Left renal cortex interstitium (tissue), 4 donors: ENCODE measurements at regions not wholly inside any gene's neighbourhood (a gene's known extent, or its start where the extent isn't known, plus 50 kb on each side); places are given as distances from the start of the nearest gene placed in this dataset.
A peak's percentile ranks its signal among the peaks of the same experiment; 100 is the strongest.

ENCODE experiments used
- DNase-seq, 4 donors: peaks; one replicate each; pipeline ENCODE4 v3.0.0-alpha.2; 2013; ENCODE audit warnings: low read depth in 4 of 4, low spot score in 2 of 4, missing footprints in 1 of 4

DNA sequence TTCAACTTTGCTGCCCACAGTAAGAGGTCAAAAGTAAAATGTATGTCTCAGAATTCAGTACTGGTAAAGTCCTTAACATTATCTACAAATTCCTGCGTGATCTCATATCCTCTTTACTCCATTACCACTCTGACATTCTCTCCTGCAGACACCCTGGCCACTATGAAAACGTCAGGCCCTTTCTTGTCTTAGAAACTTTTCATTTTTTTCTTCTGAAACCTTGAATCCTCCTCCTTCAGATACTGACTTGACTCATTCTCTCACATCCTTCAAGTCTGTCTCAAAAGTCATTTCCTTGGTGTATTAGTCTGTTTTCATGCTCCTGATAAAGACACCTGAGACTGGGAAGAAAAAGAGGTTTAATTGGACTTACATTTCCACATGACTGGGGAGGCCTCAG, 262.3 kb downstream of the POU4F1 start:
- no peak for DNase-seq

DNA sequence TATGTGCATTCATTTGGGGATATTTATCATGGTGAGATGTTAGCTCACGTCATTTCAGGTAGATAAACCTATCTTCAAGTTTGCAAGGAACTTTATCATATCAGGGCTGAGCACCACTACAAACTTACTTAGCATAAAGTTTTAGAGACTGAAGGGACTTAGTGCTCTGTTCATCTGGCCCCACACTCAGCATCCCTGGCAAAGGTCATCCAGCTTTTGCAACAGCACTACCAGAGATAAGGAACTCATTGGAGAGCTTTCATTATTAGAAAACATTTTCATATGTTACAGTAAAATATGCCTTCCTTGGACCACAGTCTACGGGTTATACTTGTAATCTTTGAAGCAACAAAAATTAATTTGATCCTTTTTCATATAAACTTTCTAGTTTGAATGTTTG, 263.4 kb downstream of the POU4F1 start:
- no peak for DNase-seq

DNA sequence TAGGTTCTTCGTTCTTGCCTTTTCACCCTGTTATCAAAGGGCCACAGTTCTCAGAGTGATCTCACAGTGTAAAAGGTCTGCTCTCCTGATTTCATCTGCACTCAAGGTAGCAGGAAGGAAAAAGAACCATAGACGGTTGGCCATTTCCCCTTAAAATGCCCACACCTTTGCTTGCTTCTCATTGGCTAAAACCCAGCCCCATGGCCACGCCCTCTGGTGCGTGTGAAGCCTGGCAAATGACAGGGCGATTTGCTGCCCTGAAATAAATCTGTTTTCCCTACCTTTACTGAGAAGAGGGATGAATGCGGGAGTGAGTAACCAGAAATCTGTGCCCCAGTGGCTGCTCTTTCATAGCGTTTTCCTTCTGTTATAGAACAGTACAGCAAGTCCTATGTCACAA, 269.3 kb downstream of the POU4F1 start:
- DNase-seq, result no peak

DNA sequence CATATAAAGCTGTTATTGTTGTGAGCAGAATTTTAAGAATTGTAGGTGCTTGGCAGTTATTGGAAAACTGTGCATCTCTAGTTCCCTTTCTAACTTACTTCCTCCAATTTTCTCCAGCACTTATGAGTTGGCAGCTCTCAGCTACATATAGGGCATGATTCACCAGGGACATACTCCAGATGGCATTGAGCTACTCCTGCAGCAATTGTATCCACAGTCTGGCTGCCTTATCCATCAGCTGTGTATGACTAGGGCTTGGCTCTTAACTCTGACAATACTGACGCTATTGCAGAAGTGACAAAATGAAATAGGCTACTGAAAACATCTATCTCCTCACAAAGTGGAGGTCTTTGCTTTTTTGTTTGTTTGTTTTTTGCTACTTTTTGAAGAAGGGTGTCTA, 276.7 kb downstream of the POU4F1 start:
- no peak for DNase-seq

DNA sequence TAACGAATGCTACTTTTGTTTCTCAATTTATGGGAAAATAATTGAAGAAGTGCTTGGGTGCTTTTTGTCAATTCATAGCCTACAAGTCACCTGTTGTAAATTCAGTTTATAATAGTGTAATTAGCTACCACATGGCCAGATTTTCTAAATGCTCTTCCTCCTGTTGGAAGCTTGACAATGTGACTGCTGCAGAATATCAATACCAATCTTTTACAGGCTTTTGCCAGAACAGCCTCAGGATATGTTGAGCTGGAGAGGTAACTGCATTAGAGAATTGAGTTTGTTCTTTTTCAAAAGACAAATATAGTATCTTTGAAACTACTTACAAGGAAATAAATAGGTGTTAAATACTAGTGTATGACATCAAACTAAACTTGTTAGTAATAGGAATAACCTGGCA, 277.8 kb downstream of the POU4F1 start:
- no peak for DNase-seq

DNA sequence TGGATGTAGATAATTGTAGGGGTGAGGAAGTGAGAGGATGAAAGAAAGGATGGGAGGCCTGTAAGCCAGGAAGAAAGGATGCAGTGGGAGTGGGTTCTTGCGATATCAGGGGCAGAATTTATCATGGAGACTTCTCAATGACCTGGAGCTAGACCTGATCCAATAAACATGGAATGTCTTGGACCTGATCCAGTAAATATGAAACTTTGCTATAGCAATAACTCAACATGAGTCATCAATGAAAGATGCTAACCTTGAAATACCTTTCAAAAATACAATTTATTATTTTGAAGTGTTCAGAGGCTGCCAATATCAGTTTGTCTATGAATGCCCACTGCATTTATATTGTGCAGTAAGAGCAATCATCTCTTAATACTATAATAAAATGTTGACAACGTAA, 279.5 kb downstream of the POU4F1 start:
- no peak for DNase-seq

DNA sequence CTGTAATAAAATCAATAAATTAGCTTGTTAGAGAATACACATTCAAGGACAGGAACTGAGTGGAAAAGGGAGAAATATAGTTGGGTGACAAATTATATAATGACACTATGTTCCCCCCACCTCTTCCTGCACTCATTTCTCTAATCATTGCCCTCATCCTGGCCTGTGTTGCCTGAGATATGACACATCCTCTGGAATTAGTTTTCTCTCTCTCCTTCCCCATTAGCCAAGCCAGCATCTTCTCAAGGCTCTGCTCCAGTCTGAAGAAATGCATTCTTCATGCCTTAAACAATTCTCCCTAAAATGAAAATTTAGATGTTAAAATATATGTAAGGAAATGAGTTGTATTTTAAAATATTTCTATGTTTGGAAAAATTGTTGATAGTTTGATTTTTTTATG, 280.3 kb downstream of the POU4F1 start:
- DNase-seq, result no peak

DNA sequence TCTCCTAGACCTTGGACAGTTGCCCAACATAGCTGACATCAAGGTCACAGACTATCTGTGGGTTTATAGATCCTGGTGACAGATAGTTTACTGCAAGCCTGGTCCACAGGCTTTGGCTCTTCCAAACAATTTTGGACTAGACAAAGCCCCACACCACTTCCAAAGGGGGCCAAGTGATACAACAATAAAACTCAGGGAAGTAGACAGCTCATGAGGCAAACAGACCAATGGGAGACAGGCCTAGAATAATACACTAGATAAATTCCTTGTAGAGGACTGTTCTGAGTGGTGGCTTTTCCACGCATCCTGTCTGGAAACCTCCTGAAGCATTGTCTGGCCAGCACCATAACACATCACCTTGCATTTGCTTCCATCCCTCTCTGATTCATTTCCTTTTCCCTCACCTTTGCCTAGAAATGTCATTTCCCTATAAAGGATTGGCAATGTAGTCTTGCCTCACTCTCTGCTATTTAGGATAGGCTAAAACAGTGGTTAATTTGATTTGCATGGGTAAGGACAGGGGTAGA, 284.2 kb downstream of the POU4F1 start:
- no peak for DNase-seq

DNA sequence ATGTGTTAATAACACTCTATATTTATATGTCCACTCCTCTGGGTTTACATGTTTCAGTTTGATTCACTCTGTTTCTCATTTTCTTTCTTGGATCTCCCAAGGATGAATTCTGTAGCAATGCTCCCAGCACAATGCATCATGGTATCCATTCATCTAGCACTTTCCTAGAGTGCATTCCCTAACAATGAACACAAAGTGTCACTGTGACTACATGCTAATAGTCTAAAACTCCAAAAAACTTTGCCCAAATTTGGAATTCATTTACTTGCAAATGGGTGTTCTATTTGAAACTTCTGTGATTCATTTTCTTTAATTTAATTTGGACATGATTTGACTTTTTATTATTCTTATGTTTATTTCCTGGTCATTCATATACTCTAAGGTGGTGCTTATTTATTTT, 286.3 kb downstream of the POU4F1 start:
- DNase-seq, result no peak

DNA sequence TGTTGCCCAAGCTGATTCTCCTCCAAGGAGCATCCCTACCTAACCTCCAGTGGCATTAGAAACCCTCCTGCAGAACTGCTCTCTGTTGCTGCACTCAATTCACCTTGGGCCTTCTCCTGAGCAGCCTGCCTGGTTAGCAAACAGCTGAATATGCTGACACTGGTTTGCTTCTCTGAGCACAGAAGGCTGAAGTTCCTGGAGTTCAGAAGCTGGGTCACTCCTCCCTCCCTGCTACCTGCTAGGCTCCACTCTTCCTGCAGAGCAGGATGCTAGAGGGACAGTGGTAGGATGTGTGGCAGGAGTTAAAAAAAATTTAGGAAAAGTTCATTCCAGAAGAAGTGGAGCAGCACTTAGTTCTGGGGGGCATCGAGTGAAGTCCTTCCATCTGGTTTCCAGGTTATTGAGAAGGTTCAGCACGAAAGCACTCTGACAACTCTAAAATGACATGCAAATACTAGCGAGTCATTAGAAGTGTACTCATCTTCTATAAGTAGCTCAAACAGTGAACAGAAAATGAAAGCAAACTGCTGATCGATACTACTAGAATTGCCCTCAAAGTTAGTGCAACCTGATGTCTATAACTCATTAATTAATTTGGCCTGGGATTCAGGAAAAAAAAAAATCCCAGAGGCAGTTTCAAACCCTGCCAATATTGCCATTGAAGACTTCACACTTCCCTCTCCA, 293.7 kb downstream of the POU4F1 start:
- DNase-seq, result no peak

DNA sequence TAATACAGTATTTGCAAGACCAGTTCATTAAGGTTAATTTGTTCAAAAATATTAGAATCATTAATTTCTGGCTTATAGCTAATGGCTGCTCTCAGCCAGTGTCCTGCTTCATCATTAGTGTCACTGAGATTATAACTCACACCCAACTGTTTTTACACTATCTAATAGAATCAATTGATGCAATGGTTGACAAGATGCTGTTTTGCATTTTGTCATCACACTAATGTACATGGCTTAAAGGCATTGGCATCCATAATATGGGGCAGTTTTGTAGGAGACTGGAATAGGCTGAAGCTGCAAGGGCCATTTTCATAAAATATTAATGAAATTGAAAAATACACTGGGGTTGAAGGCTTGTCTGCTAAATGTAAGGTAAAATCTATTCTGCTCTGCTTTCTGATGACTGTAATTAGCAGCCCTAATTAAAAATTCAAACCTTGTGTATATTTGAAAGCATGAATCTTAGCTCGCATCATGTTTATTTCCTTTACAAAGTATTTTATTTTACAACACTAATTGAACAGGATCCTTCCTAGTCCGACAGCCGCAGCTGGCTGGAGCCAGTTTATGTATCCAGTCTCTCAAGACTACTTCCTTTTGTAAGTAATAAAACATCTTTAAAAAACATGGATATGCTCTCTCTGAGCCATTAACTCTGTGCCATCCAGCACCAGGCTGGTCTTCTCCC, 296.7 kb downstream of the POU4F1 start:
- no peak for DNase-seq

DNA sequence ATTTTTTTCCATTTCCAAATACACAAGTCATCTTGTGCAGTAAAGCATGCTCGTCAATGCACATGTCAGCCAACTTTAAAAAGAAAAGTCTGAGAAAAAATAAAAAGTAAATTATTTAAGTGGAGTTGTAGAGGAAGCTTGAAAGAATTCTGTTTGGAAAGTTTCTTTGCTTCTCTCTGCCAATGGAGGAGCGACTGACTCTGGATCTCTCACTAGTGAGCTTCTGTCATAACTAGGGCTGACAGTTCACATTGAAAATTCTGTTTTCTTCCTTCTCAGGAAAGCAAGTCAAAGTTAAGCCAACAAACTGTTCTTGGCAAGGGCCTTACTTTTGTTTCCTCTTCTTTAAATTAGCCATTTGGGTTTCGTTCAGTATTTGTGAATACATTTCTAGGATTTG, 298.2 kb downstream of the POU4F1 start:
- DNase-seq, result no peak

DNA sequence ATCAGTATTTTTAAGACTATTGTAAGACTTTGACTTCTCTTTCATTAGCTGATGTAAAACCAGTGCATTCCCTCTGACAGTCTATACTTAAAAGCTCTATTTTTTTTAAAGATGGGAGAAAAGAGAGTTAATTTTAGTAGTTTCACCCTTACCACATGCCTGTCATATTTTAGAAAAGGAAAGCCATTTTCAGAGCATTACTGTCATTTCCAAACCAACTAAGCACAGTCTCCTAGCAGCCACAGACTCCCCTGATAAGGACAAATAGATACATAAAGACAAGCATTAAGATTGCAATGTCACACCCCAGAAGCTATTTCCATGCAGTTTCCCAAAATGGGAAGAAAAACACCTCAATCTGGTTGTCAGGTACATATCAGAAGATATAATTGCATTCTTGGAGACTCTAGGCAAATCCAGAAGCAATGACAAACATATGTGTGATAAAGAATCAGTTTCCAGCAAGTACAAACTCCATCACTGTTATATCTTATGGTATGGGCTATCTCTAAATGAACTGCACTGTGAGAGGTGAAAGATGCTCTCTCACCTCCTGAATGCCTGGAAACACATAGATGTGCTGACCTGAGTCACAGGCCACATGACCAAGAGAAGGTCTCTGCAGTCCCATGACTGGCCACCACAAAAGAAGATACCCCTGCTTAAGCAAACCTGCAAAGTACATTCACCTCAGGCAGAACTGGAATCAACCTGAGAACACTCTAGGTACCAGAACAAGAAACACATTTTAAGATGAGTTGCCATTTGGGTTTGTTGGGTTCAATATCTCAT, 303.3 kb downstream of the POU4F1 start:
- DNase-seq, result no peak

DNA sequence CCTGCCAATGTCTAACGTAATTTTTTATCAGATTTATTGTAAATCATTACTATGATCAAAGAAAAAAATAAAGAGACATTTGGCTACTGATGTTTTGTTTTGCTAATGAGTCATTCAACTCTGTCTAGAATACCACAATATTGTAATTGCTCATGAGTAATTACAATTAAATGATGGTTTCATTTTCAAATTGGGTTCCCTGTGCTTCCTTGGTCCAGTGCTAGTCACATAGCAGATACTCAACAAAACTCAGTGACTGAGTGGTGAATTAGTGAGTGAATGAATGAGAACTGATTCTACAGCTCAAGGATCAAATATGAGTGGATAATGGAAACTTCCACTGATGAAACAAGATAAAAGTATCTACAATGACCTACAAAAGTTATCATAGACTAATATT, 304.7 kb downstream of the POU4F1 start:
- DNase-seq, result no peak

DNA sequence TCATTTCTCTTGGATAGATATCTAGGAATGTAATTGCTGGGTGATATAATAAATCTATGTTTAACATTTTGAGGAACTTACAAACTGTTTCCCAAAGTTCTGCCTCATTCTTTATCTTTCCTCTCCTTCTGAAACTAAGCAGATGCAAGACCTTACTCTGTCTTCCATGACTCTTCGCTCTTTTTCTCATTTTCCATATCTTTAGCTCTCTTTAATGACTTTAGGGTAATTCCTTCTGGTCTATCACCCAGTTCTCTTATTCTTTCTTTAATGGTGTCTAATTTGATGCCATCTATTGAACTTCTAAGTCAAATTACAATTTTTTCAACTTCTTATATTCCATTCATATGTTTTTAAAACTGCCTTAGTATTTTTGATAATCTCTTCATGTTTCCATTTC, 316.6 kb downstream of the POU4F1 start:
- no peak for DNase-seq

DNA sequence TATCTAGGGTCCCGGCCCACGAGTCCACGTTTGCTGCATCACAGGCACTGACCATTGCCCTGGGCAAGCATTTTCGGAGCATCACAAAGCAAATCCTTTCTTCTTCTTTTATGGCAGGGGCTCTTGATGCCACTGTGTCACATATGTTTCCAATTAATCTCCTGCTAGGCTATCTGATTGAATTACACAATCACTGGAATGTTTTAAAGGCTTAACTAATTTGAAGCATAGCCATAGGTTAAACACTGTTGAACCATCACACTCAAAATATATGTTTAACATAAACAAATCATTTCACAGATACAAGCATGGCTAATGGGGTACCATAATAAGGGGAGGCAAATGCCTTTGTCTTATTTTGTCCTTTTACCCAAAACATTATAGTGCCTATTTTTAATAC, 338.3 kb downstream of the POU4F1 start:
- DNase-seq, result no peak

DNA sequence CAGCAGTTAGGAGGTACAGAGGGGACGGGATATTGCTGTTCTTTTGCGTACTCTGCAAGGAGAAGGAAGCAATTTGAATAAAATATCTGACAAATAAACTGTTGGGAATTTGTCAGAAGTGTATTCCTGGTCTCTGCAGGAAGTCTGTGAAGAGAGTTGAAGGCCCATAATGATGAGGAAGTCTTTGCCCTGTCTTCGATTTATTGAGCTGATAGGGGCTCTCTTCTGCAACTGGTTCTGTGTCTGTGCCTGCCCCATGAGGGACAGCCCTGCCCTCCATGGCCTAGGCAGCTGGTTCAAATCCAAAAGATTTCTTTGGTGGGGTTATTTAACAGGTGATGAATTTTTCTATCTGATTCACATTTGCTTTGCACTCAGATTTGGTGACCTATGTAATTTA, 339.7 kb upstream of the EDNRB start:
- no peak for DNase-seq

DNA sequence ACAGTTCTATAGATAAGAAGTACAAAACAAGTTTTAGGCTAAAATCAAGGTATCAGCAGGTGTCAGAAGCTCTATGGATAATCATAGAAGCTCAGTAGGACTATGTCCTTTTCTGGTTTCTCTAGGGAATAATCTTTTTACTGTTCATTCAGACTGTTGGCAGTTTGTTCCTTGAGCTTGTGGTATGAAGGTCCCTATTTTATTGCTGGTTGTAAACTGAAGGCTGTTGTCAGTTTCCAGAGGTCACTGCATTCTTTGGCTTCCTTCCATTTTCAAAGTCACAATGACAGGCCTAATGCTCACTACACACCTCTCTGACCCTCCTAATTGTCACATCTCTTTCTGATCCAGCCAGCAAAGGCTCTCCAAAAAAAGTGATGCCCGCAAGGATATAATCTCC, 337.9 kb upstream of the EDNRB start:
- DNase-seq, result no peak

DNA sequence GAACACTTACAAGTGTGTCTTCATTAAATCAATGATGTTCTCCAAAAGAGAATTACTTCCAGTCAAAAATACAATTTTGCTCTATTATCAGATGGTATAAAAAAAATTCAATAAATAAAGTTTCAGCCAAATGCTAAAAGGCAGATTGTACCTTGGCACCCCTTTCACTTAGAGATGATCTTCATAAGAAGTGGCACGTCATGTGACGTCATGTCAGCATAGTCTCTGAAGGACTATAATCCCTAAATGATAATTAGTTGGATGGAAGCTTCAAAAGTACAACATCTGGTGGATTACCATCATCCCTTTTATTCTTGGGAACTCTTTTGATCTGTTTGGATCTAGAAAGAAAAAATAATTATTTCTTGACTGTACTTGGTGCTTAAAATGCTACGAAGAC, 335.5 kb upstream of the EDNRB start:
- DNase-seq, result no peak

DNA sequence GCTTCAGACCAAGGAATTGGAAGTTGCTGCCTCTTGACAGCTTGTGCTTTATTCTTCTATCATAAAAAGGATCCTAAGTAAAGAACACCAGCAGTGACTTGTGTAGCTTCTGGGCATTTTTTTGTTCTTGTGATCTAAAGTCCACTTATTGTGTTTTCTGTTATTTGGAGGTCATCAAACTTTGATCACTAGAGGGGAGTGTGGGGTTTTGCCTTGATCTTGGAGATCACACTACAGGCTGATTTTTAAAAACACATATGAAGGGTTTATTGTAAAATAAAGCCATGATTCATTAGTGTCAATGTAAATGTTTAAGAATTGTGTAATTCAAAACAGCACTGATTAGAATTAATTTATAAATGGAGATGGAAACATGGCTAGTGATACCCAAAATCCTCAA, 328.7 kb upstream of the EDNRB start:
- DNase-seq, result no peak

DNA sequence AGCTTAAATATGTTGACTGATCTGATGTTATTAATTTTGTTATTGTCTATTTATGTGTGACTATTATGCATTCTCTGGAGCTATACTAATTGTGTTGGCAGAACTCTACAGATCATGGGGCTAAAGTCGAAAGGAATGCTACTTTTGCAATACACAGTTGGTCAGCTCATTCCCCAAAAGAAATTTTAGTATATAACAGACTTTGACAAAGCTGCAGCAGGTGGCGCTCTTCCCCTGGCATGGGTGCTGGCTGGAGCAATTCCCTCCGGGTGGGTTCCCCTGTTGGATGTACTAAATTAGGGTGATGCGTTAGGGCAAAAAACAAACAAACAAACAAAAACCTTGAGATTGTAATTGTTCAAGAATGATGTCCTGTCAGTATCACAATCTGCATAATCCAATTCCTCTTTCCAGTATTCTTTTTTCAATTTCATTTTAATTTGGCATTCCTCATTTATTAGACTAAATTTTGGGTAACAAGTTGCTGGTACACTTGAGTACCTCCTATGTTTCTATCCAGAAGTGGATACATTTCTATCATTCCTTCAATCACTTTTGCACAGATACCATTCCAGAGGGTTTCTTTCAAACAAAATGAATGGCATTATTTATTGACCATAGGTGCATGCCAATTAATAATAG, 322.8 kb upstream of the EDNRB start:
- peak in 1 of 4 donors; percentile 9 for DNase-seq
